ENCODE measurements at regions not wholly inside any gene's neighbourhood (a gene's known extent, or its start where the extent isn't known, plus 50 kb on each side); places are given as distances from the start of the nearest gene placed in this dataset.
"Not testable (repeated sequence)": the region's sequence is repeated elsewhere in the genome, so short reads cannot be mapped to it uniquely, and the experiment has no call there.

- TF ChIP-seq CTCF (IDR thresholded peaks at IDR 0.05): no peak
- ATAC-seq (ENCODE audit: low FRiP score): no peak
- no peak for DNase-seq (ENCODE audit: low spot score)
Observed at GRCh38 chr12:107857191-107857590, 82.7 kb downstream of the ASCL4 start.

DNA sequence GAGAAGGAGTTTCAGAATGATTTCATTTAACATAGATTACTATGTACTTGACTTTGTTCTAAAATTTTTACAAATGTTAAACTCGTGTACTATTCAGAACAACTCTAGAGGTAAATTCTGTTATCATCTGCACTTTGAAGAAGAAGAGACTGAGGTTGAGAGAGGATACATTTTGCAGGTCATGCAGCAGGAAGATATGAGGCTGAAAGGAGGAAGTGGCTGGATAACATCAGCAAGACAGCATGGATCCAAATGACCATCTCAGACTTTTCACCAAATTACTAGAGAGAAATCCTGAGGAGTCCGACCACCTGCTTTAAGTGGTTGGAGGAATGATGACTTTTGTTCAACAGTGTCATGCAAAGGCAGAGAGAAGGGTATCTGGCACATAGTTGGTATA, 84.9 kb downstream of the ASCL4 start:
- no peak for ATAC-seq (ENCODE audit: low FRiP score)
- TF ChIP-seq CTCF (IDR thresholded peaks at IDR 0.05): no peak
- no peak for DNase-seq (ENCODE audit: low spot score)

GRCh38 chr12:107864235-107864634, 89.7 kb downstream of the ASCL4 start:
- no peak for TF ChIP-seq CTCF (IDR thresholded peaks at IDR 0.05)
- ATAC-seq (ENCODE audit: low FRiP score): no peak

DNA sequence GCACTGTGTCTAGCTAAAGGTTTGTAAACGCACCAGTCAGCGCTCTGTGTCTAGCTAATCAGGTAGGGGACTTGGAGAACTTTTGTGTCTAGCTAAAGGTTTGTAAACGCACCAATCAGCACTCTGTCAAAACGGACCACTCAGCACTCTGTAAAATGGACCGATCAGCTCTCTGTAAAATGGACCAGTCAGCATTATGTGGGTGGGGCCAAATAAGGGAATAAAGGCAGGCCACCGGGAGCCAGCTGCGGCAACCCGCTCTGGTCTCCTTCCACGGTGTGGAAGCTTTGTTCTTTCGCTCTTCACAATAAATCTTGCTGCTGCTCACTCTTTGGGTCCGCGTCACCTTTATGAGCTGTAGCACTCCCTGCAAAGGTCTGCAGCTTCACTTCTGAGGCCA, 90.2 kb downstream of the ASCL4 start:
- ATAC-seq (ENCODE audit: low FRiP score); DNase-seq (ENCODE audit: low spot score): not testable (repeated sequence)

More at GRCh38 chr12:107864235-107864634, 89.7 kb downstream of the ASCL4 start:
- DNase-seq (ENCODE audit: low spot score): no peak

- no peak for ATAC-seq (ENCODE audit: low FRiP score)
- no peak for TF ChIP-seq CTCF (IDR thresholded peaks at IDR 0.05)
Observed at GRCh38 chr12:107873223-107873622, 98.7 kb downstream of the ASCL4 start.

DNA sequence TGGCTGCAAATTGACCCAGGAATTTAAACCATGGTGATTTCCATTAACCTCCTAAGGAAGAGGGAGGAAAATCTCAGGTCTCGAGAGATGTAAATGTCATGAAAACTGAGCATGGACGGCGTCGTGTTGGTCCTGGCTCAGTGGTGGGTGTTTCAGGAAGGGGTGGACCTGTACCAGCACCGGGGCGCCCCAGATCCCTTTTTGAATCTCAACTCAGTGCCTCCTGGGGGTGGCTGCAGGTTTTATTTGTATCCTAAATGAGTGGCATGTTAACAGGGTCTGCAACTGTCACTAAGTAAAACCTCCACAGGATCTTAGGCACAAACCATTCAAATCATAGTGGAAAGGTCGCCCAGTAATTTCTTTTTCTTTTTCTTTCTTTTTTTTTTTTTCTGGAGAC, 101.3 kb downstream of the ASCL4 start:
- DNase-seq (ENCODE audit: low spot score) (no peak), ATAC-seq (ENCODE audit: low FRiP score) (no peak)
- TF ChIP-seq CTCF (IDR thresholded peaks at IDR 0.05): no peak

More at GRCh38 chr12:107873223-107873622, 98.7 kb downstream of the ASCL4 start:
- DNase-seq (ENCODE audit: low spot score): no peak

- no peak for DNase-seq (ENCODE audit: low spot score)
- TF ChIP-seq CTCF (IDR thresholded peaks at IDR 0.05): no peak
- ATAC-seq (ENCODE audit: low FRiP score): no peak
Observed at GRCh38 chr12:107884769-107885694, 110.5 kb downstream of the ASCL4 start.
